Right renal cortex interstitium (tissue), 3 donors: ENCODE measurements at regions not wholly inside any gene's neighbourhood (a gene's known extent, or its start where the extent isn't known, plus 50 kb on each side); places are given as distances from the start of the nearest gene placed in this dataset.

Experiments used
- DNase-seq, 3 donors: peaks; one replicate each; pipeline ENCODE4 v3.0.0-alpha.2; 2013; ENCODE audit warnings: low read depth in 3 of 3, low spot score in 2 of 3

DNA sequence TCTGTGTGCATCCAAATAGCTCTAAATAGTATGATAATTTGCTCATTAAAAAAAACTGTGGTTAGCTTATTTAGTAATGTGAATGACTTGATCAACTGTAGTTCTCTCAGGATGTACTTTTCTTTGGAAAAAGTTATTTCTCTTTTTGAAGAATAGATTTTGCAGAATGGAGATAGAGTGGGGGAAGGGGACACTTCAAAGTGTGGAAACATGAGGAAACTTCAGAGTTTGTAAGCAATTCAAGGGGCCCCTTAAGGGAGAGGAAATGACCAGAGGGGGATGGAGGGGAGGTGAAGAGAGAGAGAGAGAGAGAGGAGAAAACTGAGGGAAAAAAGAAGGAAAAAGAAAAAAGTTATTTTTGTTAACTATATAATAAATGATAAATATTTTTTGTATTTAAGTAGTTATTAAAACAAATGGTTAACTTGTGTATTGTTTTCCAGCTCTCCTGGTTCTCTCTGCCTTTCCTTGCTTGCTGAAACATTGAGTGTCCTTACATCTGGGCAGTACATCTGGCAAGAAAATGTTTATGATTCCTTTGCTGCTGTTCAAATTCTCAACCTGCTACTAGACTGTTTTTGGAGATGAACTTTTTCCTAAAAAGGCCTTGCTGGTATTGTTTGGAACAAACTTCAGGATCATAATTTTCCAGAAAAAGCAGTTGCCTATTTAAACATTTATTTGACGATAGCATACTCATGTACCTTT lies 497.5 kb upstream of the CITED2 start:
- no peak for DNase-seq

- DNase-seq = no peak
Observed at GRCh38 chr6:139871165-139871710, 496.8 kb upstream of the CITED2 start.

DNA sequence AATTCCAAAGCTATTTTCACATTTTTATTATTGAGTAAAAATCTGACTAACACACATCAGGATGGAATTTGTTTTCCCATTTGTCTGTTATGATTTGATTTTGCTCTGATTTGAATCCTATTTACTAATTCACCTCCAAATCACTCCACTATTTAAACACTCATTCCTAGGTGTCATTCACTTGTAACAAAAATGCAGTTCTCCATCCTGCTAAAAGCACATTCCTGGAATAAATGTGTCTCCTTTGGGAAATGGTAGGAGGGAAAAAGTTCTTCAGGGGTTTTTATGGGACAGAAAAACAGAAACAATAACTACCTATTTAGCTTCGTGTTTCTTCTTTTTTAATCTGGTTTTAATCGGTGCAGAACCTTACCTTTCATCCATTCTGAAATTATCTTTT lies 494.1 kb upstream of the CITED2 start:
- DNase-seq = no peak

DNA sequence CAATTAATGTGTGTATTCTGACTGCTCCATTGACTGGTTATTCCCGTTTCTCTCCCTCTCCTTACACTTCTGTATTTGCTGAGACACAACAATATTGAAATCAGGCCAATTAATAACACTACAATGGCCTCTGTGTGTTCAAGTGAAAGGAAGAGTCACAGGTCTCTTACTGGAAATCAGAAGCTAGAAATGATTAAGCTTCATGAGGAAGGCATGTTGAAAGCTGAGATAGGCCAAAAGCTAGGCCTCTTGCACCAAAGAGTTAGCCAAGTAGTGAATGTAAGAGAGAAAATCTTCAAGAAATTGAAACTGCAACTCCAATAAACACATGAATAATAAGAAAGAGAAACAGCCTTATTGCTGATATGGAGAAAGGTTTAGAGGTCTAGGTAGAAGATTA lies 489.5 kb upstream of the CITED2 start:
- no peak for DNase-seq

- no peak for DNase-seq
Observed at GRCh38 chr6:139863346-139863745, 488.9 kb upstream of the CITED2 start.

- DNase-seq = no peak
Observed at GRCh38 chr6:139862311-139862710, 487.9 kb upstream of the CITED2 start.

DNA sequence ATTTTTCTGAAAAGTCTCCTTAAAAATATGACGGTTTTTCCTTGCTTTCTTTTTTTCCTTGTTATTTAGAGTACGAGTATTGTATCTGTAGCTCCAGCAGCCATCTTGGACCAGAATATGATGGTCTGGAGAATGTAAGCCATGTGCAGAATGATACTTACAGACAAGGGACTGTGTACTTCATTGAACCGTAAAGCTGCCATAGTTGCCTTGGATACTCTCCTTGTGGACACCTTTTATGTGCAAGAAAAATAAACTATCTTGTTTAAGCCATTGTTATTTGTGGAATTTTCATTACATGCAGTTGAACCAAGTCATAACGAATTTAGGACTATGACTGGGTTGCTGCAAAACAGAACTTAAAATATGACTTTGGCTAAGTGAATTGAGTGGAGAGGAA lies 485.8 kb upstream of the CITED2 start:
- DNase-seq = no peak

GRCh38 chr6:139858429-139858828 lies 484.0 kb upstream of the CITED2 start:
- no peak for DNase-seq

- no peak for DNase-seq
Observed at GRCh38 chr6:139857143-139857542, 482.7 kb upstream of the CITED2 start.

GRCh38 chr6:139856562-139856961 lies 482.1 kb upstream of the CITED2 start:
- no peak for DNase-seq

DNA sequence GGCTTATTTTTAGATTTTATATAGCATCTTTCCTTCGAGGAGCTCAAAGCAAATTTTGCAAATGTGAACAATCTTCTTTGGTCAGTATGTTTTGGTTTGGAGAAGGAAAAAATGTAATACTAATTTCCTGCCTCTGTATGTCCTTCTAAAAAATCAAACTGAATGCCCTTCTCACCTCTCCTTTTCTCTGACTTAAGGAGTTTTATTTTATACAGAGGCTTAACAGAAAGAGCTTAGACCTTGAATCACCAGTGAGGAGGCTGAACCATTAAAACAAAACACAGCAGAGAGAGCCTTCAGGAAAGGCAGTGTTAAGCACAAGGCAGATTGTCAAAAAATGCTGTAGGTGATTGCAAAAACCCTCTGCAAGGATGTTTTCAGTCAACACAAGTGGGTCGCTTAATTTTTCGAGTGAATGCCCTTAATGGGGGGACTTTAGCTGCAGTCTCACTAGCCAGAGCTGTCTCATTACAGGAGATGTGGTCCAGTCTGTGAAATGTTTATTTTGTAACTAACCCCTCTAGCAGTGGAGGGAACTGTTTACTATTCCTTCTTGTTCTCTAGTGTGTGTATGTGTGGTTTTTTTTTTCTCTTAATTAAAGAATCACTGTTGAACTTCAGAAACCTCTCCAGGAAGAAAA lies 481.3 kb upstream of the CITED2 start:
- DNase-seq = peak in 1 of 3 donors; percentile 61

DNA sequence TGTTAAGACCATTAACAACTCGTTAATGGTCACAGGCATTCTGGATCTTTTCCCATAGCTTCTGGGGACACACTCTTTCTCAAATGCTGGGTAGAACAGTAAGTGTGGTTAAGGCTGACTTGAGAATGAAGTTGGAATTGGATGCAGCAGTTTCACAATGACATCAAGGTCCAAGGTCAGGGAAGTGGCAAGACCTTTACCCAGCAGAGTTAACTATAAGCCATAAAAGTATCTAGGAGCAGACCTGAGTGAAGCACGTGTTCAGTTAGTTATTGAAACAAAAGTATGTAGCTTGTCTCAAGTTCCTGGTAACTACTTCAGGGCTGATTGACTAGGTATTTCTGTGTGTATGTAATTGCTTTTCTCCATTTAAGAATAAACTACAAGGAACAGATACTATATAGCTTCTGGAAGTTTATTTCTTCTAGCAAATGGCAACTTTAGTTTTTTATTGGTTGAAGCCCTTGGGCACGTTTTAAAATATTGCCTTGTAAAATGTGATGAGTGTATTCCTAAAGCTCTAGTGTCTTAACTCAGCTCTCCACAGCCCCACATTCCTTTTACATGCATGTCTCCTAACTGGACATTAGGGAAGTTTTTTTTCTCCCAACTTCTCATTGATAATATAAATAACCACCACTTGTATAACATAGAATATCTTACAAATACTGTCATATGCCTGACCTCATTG lies 479.0 kb upstream of the CITED2 start:
- DNase-seq = no peak

DNA sequence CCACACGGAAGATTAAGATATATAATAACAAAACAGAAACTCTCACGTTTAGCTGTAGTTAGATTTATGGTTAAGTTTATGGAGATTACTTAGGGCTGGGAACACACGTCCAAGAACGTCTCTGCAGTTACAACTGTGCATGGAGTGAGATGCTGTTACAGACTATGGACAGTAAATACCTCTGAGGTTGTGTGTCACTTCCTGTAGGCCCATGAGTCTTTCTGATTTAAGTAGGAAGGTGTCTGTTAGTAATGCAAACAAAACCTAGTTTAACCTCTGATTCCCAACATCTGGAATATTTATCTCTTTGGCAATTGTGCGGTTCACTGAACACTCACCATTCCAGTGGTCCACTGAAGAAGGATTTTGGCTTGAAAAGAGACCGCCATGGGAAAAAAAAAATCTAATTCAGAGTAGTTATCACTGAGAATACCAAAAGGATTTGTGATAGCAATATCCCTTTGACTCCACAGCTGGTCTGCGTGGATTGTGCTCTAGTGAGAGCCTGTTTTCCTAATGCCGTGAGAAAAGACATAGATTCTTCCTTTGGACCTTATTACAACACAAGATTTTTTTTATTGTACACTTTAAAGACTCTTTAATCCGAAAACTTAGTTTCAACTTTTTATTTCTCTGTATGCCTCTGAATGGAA lies 478.2 kb upstream of the CITED2 start:
- DNase-seq = no peak

DNA sequence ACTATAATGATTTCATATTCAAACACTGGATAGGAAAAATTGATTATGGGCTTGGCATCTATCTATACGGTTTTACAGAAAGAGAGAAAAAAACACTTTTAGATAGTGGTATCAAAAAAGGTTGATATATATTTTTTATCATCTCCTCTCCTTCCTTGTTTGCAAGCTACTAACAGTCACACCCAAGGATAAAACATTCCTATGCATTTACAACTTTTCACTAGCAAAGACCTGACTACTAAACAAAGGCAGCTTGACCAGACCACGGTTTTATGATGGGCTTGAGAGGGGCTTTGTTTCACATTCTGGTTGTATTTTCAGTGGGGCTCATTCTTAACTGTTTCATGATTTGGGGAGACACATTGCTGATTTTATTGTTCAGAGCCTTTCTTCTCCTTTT lies 477.6 kb upstream of the CITED2 start:
- DNase-seq = no peak

DNA sequence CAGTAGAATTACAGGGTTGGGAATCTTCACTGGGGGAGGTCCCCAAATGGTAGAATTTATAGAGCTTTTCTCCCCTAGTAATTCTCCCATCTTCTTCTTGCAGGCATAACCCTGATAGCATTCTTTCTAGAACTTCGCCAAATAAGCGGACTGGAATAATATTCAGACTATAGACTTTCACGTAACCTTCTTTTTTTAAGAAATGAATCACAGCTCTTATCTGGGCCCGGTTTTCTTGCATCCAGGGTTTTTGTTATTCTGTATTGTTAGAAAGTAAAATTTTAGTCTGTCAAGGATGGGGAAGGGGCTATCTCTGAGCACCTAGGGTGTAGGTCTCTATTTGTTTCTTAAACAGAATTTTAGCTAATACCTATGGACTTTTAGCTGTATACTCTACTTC lies 476.8 kb upstream of the CITED2 start:
- DNase-seq = no peak

- no peak for DNase-seq
Observed at GRCh38 chr6:139850512-139850911, 476.1 kb upstream of the CITED2 start.

- DNase-seq = no peak
Observed at GRCh38 chr6:139847457-139847813, 473.0 kb upstream of the CITED2 start.

DNA sequence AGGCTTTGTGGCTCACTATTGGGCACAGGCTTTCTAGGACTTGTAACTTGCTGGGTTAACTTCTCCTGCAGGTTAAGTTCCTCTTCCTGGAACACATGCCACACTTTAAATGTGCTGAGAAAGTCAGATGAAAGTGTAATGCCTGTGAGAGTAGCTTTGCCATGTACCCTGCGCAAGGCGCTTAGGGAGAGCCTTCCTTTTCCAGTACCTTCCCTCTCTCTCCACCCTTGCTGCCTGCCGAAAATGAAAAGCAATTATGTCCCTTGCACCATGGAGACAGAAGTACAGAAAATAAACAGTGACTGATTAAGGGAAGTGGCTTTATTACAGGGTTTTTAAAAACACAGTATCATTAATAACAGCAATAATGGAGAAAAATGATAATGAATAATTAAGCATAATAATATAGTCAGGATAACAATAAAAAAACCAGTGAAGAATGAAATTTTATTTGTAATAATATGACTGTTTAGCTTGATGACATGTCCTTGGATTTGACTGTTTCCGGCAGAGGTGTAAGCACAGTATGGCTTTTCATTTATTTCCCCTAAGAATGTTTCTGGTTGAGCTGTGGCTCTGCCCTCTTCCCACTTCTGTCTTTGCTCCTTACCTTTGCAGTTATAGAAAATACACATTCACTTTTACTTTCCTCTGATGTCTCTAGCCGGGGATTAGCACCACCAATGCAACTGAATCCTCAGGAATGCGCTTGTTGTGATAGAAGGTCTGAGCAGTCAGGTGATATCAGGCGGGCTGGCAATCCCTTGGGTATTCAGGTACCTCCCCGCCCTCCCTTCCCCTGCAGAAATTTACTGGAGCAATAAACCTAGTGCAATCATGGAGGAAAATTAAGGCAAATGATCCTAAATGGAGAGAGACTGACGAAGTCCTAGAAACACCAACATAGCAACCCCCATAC lies 472.3 kb upstream of the CITED2 start:
- DNase-seq = no peak

DNA sequence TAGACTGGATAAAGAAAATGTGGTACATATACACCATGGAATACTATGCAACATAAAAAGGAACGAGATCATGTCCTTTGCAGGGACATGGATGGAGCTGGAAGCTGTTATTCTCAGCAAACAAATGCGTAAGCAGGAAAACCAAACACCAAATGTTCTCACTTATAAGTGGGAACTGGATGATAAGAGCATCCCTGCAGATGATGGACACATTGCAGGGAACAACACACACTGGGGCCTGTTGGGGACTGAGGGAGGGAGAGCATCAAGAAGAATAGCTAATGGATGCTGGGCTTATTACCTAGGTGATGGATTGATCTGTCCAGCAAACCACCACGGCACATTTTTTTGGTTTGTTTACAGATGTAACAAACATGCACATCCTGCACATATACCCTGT lies 470.5 kb upstream of the CITED2 start:
- DNase-seq = no peak

GRCh38 chr6:139841794-139842215 lies 467.4 kb upstream of the CITED2 start:
- DNase-seq = no peak
